Transverse colon (tissue), 3 donors: ENCODE measurements at regions not wholly inside any gene's neighbourhood (a gene's known extent, or its start where the extent isn't known, plus 50 kb on each side); places are given as distances from the start of the nearest gene placed in this dataset.

Experiments
- CTCF ChIP-seq, 5 experiments: fragments of 200-600 bp in 3 of 5; fragments of 450-650 bp in 2 of 5; sonication (generic) in 3 of 5; IDR thresholded peaks; 1 replicate in 2 of 5; 2 replicates in 3 of 5; pipeline ENCODE4 v1.5.1; 2016 to 2017; ENCODE audit warnings: antibody characterized with exemption in 5 of 5, inconsistent platforms in 3 of 5, mild to moderate bottlenecking in 2 of 5, moderate library complexity in 1 of 5
- EP300 ChIP-seq: sonication (generic); formaldehyde crosslinking; IDR thresholded peaks from one replicate; pipeline ENCODE4 v1.6.1; 2017; ENCODE audit warnings: antibody characterized with exemption, low read depth
- POLR2A ChIP-seq: fragments of 450-650 bp; IDR thresholded peaks from one replicate; pipeline ENCODE4 v1.6.1; 2016; ENCODE audit warnings: antibody characterized with exemption, mild to moderate bottlenecking, moderate library complexity

GRCh38 chr13:99803141-99803540, 168.4 kb downstream of the ZIC5 start:
- no peak for TF ChIP-seq CTCF (IDR thresholded peaks at IDR 0.05)
- TF ChIP-seq POLR2A: no peak
- no peak for TF ChIP-seq EP300
